ENCODE measurements at regions not wholly inside any gene's neighbourhood (a gene's known extent, or its start where the extent isn't known, plus 50 kb on each side); places are given as distances from the start of the nearest gene placed in this dataset.

DNA sequence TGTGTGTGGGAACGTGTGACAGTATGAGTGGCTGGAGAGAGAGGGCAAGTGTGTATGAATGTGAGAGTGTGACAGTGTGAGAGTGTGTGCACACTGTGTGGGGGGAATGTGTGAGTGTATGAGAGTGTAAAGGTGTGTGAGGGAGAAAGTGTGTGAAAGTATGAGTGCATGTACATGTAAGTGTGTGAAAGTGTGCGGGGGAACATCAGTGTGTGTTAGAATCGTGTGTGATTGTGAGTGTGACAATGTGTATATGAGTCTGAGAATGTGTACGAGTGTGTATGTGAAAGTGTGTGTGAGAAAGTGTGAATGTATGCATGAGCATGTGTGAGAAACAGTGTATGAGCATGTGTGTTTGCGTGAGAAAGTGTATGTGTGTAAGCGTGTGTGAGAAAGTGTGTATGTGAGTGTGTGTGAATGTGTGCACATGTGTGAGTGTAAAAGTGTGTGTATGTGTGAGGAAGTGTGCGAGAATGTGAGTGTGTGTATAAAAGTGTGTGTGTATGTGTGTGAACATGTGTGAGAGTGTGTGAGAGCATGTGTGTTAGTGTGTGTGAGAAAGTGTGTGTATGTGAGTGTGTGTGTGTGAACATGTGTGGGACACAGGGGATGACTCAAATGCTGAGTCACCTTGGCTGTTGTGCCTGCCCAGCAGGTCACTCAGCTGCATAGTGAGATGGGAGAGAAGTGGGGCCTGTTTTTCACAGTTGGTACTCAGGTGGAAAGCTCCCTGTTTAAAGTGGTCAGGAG lies 220.5 kb upstream of the TBX3 start:
- no peak for TF ChIP-seq CTCF (IDR thresholded peaks at IDR 0.05; ENCODE audit: extremely low read depth, missing control alignments)

GRCh38 chr12:114903083-114903691 lies 219.2 kb upstream of the TBX3 start:
- no peak for TF ChIP-seq CTCF (IDR thresholded peaks at IDR 0.05; ENCODE audit: extremely low read depth, missing control alignments)

More for the DNA sequence above, 220.5 kb upstream of the TBX3 start:
- no peak for DNase-seq (ENCODE audit: low spot score)

GRCh38 chr12:114902665-114903064 lies 218.7 kb upstream of the TBX3 start:
- TF ChIP-seq CTCF (IDR thresholded peaks at IDR 0.05; ENCODE audit: extremely low read depth, missing control alignments) = no peak
- no peak for DNase-seq (ENCODE audit: low spot score)

More at GRCh38 chr12:114903083-114903691, 219.2 kb upstream of the TBX3 start:
- DNase-seq (ENCODE audit: low spot score) = no peak

DNA sequence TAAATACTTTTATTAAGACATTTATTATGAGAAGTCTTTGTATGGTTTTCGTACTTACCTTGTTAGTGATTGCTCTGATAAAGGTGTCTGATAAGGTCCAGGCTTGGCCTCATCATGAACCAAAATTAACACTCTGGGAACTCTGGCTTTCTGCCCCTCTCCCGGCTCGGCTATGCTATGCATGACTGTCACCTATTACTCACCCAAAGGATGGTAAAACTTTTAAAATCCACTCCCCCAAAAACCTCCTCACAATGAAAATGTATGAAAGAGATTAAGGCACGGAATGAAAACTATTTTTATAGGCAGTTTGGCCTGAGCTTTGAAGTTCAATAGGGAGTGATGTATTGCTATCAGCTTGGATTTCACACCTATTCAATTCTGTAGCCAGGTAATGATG lies 217.3 kb upstream of the TBX3 start:
- no peak for DNase-seq (ENCODE audit: low spot score)
- no peak for TF ChIP-seq CTCF (IDR thresholded peaks at IDR 0.05; ENCODE audit: extremely low read depth, missing control alignments)

DNA sequence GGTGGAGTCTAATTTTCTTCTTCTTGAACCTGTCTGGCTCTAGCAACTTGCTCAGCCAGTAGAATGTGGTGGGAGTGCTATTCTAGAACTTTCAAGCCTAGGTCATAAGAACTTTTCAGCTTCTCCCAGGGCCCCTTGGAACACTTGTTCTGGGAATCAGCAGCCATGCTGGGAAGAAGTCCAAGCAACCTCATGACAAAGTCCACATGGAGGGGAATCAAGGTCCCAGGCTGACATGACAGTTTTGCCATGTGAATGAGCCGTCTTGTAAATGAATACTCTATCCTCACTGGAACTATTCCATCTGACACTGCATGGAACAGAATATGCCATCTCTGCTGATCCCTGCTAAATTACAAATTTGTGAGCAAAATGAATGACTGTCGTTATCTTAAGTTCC lies 214.2 kb upstream of the TBX3 start:
- TF ChIP-seq CTCF (IDR thresholded peaks at IDR 0.05; ENCODE audit: extremely low read depth, missing control alignments) = no peak
- DNase-seq (ENCODE audit: low spot score) = no peak

DNA sequence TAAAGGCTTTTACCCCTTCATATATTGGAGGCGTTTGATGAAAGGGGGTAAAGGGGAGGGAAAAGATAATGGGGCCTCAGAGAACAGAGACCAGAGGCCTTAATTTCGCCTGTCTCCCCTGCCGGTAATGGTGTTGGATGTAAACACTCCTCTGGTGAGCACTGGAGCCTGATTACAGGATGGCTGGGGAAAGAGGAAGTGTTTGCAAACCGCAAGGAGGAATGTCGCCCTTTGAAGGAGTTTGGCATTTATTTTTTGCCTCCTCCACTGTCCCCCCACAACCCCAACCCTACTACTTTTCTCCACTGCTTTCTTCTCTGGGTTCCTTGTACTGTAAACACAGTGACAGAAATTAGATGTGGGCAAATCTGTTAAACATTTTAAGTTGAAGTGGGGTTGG lies 211.9 kb upstream of the TBX3 start:
- no peak for TF ChIP-seq CTCF (IDR thresholded peaks at IDR 0.05; ENCODE audit: extremely low read depth, missing control alignments)
- no peak for DNase-seq (ENCODE audit: low spot score)

- no peak for TF ChIP-seq CTCF (IDR thresholded peaks at IDR 0.05; ENCODE audit: extremely low read depth, missing control alignments)
- no peak for DNase-seq (ENCODE audit: low spot score)
These were observed 211.1 kb upstream of the TBX3 start for GRCh38 chr12:114895081-114895480.

Measured in GM20000 (cell line).